ENCODE measurements at regions not wholly inside any gene's neighbourhood (a gene's known extent, or its start where the extent isn't known, plus 50 kb on each side); places are given as distances from the start of the nearest gene placed in this dataset.
A peak's percentile ranks its signal among the peaks of the same experiment; 100 is the strongest.

- H3K36me3 Mint-ChIP-seq: peaks cover 2% of the 10 kb centered on the region
- no peaks in the 10 kb centered on the region for H3K9me3 Mint-ChIP-seq
- peaks cover 4 to 9% (median 8%) of the 10 kb centered on the region in 3 donors for H3K4me1 Mint-ChIP-seq
- H3K27ac Mint-ChIP-seq: no peak overlapping the region
- H3K27me3 Mint-ChIP-seq: peaks cover 20% of the 10 kb centered on the region
- peak overlapping the region in 1 of 4 donors; percentile 23 for H3K4me3 Mint-ChIP-seq
These were observed 286.2 kb downstream of the PREX1 start for GRCh38 chr20:48541581-48542071.

GRCh38 chr20:48538856-48539255 lies 288.9 kb downstream of the PREX1 start:
- Mint-ChIP-seq H3K27ac (no peak overlapping the region), H3K9me3 (no peaks in the 10 kb centered on the region), H3K4me1 (peaks cover 4 to 9% (median 8%) of the 10 kb centered on the region in 3 donors), H3K36me3 (peaks cover 2% of the 10 kb centered on the region), H3K4me3 (no peak overlapping the region), H3K27me3 (peaks cover 14% of the 10 kb centered on the region)

GRCh38 chr20:48538058-48538825 lies 289.6 kb downstream of the PREX1 start:
- Mint-ChIP-seq H3K4me1 (peaks cover 4 to 9% (median 8%) of the 10 kb centered on the region in 3 donors), H3K36me3 (peaks cover 2% of the 10 kb centered on the region), H3K27me3 (peaks cover 14% of the 10 kb centered on the region)

GRCh38 chr20:48536206-48536605 lies 291.6 kb downstream of the PREX1 start:
- Mint-ChIP-seq H3K27me3 (peaks cover 6% of the 10 kb centered on the region), H3K4me3 (no peak overlapping the region), H3K9me3 (no peaks in the 10 kb centered on the region), H3K4me1 (peaks cover 0 to 2% (median 0%) of the 10 kb centered on the region in 3 donors), H3K27ac (no peak overlapping the region), H3K36me3 (no peaks in the 10 kb centered on the region)

More at GRCh38 chr20:48538058-48538825, 289.6 kb downstream of the PREX1 start:
- Mint-ChIP-seq H3K4me3 (no peak overlapping the region), H3K9me3 (no peaks in the 10 kb centered on the region), H3K27ac (no peak overlapping the region)

GRCh38 chr20:48535556-48535955 lies 292.2 kb downstream of the PREX1 start:
- no peaks in the 10 kb centered on the region for H3K4me1 Mint-ChIP-seq
- no peak overlapping the region for H3K4me3 Mint-ChIP-seq
- H3K27ac Mint-ChIP-seq: no peak overlapping the region
- peaks cover 6% of the 10 kb centered on the region for H3K27me3 Mint-ChIP-seq
- no peaks in the 10 kb centered on the region for H3K36me3 Mint-ChIP-seq
- H3K9me3 Mint-ChIP-seq: no peaks in the 10 kb centered on the region

GRCh38 chr20:48532028-48532427 lies 295.8 kb downstream of the PREX1 start:
- Mint-ChIP-seq H3K9me3 (peaks cover 0 to 2% (median 0%) of the 10 kb centered on the region in 3 donors), H3K27ac (no peak overlapping the region), H3K27me3 (peaks cover 7% of the 10 kb centered on the region), H3K4me3 (no peak overlapping the region), H3K36me3 (peaks cover 3% of the 10 kb centered on the region), H3K4me1 (no peaks in the 10 kb centered on the region)

- H3K4me1 Mint-ChIP-seq: no peaks in the 10 kb centered on the region
- H3K36me3 Mint-ChIP-seq: peaks cover 3% of the 10 kb centered on the region
- H3K4me3 Mint-ChIP-seq: no peak overlapping the region
- H3K9me3 Mint-ChIP-seq: peaks cover 0 to 2% (median 0%) of the 10 kb centered on the region in 3 donors
- H3K27ac Mint-ChIP-seq: no peak overlapping the region
- peaks cover 7% of the 10 kb centered on the region for H3K27me3 Mint-ChIP-seq
These were observed 296.3 kb downstream of the PREX1 start for GRCh38 chr20:48531505-48531904.

- Mint-ChIP-seq H3K36me3 (peaks cover 3% of the 10 kb centered on the region), H3K27me3 (peaks cover 8% of the 10 kb centered on the region), H3K9me3 (peaks cover 0 to 2% (median 0%) of the 10 kb centered on the region in 3 donors), H3K4me1 (no peaks in the 10 kb centered on the region), H3K27ac (no peak overlapping the region), H3K4me3 (no peak overlapping the region)
These were observed 296.8 kb downstream of the PREX1 start for GRCh38 chr20:48530957-48531356.

GRCh38 chr20:48528346-48528745 lies 299.5 kb downstream of the PREX1 start:
- H3K9me3 Mint-ChIP-seq: peaks cover 0 to 3% (median 0%) of the 10 kb centered on the region in 3 donors
- H3K27ac Mint-ChIP-seq: peak overlapping the region in 1 of 3 donors; percentile 65
- H3K27me3 Mint-ChIP-seq: peaks cover 6% of the 10 kb centered on the region
- peaks cover 3% of the 10 kb centered on the region for H3K36me3 Mint-ChIP-seq
- no peaks in the 10 kb centered on the region for H3K4me1 Mint-ChIP-seq
- no peak overlapping the region for H3K4me3 Mint-ChIP-seq

GRCh38 chr20:48527771-48528170 lies 300.0 kb downstream of the PREX1 start:
- H3K9me3 Mint-ChIP-seq: peaks cover 0 to 3% (median 0%) of the 10 kb centered on the region in 3 donors
- H3K36me3 Mint-ChIP-seq: peaks cover 3% of the 10 kb centered on the region
- H3K27ac Mint-ChIP-seq: no peak overlapping the region
- no peak overlapping the region for H3K4me3 Mint-ChIP-seq
- H3K27me3 Mint-ChIP-seq: peaks cover 6% of the 10 kb centered on the region
- no peaks in the 10 kb centered on the region for H3K4me1 Mint-ChIP-seq

GRCh38 chr20:48526936-48527335 lies 300.9 kb downstream of the PREX1 start:
- H3K9me3 Mint-ChIP-seq: peaks cover 0 to 3% (median 0%) of the 10 kb centered on the region in 3 donors
- peaks cover 3% of the 10 kb centered on the region for H3K36me3 Mint-ChIP-seq
- peaks cover 9% of the 10 kb centered on the region for H3K27me3 Mint-ChIP-seq
- H3K27ac Mint-ChIP-seq: no peak overlapping the region
- H3K4me1 Mint-ChIP-seq: no peaks in the 10 kb centered on the region
- no peak overlapping the region for H3K4me3 Mint-ChIP-seq

- H3K27ac Mint-ChIP-seq: no peak overlapping the region
- H3K9me3 Mint-ChIP-seq: peaks cover 0 to 3% (median 0%) of the 10 kb centered on the region in 3 donors
- peaks cover 3% of the 10 kb centered on the region for H3K36me3 Mint-ChIP-seq
- H3K4me3 Mint-ChIP-seq: no peak overlapping the region
- no peaks in the 10 kb centered on the region for H3K4me1 Mint-ChIP-seq
- H3K27me3 Mint-ChIP-seq: peaks cover 9% of the 10 kb centered on the region
These were observed 302.4 kb downstream of the PREX1 start for GRCh38 chr20:48525400-48525799.

- Mint-ChIP-seq H3K27me3 (peaks cover 11% of the 10 kb centered on the region), H3K36me3 (peaks cover 3% of the 10 kb centered on the region), H3K9me3 (peaks cover 0 to 3% (median 0%) of the 10 kb centered on the region in 3 donors), H3K4me1 (no peaks in the 10 kb centered on the region), H3K4me3 (no peak overlapping the region), H3K27ac (no peak overlapping the region)
These were observed 303.2 kb downstream of the PREX1 start for GRCh38 chr20:48524582-48524981.

GRCh38 chr20:48523191-48523995 lies 304.4 kb downstream of the PREX1 start:
- Mint-ChIP-seq H3K27me3 (peaks cover 10% of the 10 kb centered on the region), H3K27ac (peak overlapping the region in 1 of 3 donors; percentile 7)

GRCh38 chr20:48521121-48521520 lies 306.7 kb downstream of the PREX1 start:
- H3K9me3 Mint-ChIP-seq: peaks cover 0 to 4% (median 0%) of the 10 kb centered on the region in 3 donors
- H3K4me3 Mint-ChIP-seq: no peak overlapping the region
- H3K36me3 Mint-ChIP-seq: no peaks in the 10 kb centered on the region
- H3K27ac Mint-ChIP-seq: no peak overlapping the region
- H3K27me3 Mint-ChIP-seq: peaks cover 13% of the 10 kb centered on the region
- H3K4me1 Mint-ChIP-seq: peaks cover 4 to 7% (median 5%) of the 10 kb centered on the region in 3 donors

More at GRCh38 chr20:48523191-48523995, 304.4 kb downstream of the PREX1 start:
- no peak overlapping the region for H3K4me3 Mint-ChIP-seq
- H3K4me1 Mint-ChIP-seq: no peaks in the 10 kb centered on the region
- H3K36me3 Mint-ChIP-seq: peaks cover under 1% of the 10 kb centered on the region
- peaks cover 0 to 3% (median 0%) of the 10 kb centered on the region in 3 donors for H3K9me3 Mint-ChIP-seq

Measured in IgD-negative memory B cell (primary cell).